ENCODE measurements at regions not wholly inside any gene's neighbourhood (a gene's known extent, or its start where the extent isn't known, plus 50 kb on each side); places are given as distances from the start of the nearest gene placed in this dataset.
A peak's percentile ranks its signal among the peaks of the same experiment; 100 is the strongest.

DNA sequence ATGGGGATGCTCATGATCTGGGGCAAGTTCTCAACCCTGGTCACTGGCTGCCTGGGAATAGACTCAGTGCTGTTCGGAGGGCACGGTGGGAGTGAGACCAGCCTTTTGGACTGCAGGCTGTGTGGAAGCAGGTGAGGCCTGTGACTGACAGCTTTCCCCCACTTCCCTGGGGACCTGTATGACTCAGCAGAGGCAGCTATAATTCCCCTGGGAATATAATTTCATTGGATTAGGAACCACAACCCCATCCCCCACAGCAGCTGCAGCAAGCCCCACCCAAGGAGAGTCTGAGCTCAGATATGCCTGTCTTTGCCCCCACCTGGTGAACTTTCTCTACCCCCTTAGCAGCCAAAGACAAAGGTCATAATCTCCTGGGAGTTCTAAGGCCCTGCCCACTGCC, 408.6 kb downstream of the PPP3CA start:
- H3K4me3 ChIP-seq (ENCODE audit: insufficient read depth, low read length), result no peak overlapping the region
- H3K9me3 ChIP-seq (ENCODE audit: low read depth, low read length), result no peaks in the 10 kb centered on the region
- no peaks in the 10 kb centered on the region for H3K79me2 ChIP-seq (ENCODE audit: insufficient read depth, low read length)
- no peak overlapping the region for H2AFZ ChIP-seq (ENCODE audit: low read length)
- no peaks in the 10 kb centered on the region for H4K20me1 ChIP-seq (ENCODE audit: insufficient read depth, low read length)
- H3K27me3 ChIP-seq (ENCODE audit: insufficient read depth, low read length), result no peaks in the 10 kb centered on the region
- DNase-seq (ENCODE audit: insufficient read length, low spot score, missing footprints), result no peak
- no peak overlapping the region for H3K27ac ChIP-seq (ENCODE audit: low read depth, low read length)
- TF ChIP-seq, protein P1, sequence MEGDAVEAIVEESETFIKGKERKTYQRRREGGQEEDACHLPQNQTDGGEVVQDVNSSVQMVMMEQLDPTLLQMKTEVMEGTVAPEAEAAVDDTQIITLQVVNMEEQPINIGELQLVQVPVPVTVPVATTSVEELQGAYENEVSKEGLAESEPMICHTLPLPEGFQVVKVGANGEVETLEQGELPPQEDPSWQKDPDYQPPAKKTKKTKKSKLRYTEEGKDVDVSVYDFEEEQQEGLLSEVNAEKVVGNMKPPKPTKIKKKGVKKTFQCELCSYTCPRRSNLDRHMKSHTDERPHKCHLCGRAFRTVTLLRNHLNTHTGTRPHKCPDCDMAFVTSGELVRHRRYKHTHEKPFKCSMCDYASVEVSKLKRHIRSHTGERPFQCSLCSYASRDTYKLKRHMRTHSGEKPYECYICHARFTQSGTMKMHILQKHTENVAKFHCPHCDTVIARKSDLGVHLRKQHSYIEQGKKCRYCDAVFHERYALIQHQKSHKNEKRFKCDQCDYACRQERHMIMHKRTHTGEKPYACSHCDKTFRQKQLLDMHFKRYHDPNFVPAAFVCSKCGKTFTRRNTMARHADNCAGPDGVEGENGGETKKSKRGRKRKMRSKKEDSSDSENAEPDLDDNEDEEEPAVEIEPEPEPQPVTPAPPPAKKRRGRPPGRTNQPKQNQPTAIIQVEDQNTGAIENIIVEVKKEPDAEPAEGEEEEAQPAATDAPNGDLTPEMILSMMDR (IDR thresholded peaks at IDR 0.05; ENCODE audit: extremely low read depth, low read depth, low read length), result no peak
- H3K4me1 ChIP-seq (ENCODE audit: insufficient read depth, low read length), result no peaks in the 10 kb centered on the region
- H3K4me2 ChIP-seq (ENCODE audit: insufficient read depth, low read length), result no peak overlapping the region
- H3K36me3 ChIP-seq (ENCODE audit: insufficient read depth, low read length), result no peaks in the 10 kb centered on the region

DNA sequence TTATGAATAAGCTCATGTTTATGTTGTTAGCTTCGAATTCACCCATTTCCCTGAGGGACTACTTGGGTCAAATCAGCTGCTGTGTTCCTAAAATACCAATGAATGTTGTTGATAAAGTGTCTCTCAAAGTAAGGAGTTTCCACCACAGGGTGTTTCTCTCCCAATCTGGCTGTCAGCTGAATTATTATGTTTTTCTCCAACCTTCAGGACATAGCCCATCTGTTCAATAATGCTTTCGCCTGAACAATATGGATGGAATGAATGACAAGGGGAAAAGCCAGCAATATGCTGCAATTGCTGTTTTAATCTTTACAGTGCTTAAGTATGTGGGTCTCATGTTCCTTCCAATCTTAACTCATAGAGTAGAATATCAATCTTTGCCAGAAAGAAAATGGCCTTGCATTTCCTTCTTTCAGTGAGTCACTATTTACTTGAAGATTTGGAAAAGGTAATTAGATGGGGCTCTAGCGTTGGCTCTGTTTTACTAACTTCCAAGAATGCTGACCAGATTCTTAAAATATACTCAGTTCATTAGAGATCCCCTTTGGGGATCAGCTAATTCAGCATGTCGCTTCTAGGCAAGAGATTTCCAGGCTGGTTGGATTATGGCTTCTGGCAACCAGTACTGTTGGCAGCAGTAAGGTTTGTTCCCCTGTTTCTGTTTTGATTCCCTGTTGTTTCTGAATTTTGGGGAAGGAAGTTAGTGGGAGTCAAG, 410.5 kb downstream of the PPP3CA start:
- TF ChIP-seq, protein P1 (IDR thresholded peaks at IDR 0.05; ENCODE audit: extremely low read depth, low read depth, low read length), result no peak
- Histone ChIP-seq H3K4me1 (ENCODE audit: insufficient read depth, low read length) (peaks cover 4% of the 10 kb centered on the region), H3K79me2 (ENCODE audit: insufficient read depth, low read length) (no peaks in the 10 kb centered on the region), H3K4me3 (ENCODE audit: insufficient read depth, low read length) (no peak overlapping the region), H3K4me2 (ENCODE audit: insufficient read depth, low read length) (no peak overlapping the region), H3K27ac (ENCODE audit: low read depth, low read length) (no peak overlapping the region), H3K36me3 (ENCODE audit: insufficient read depth, low read length) (no peaks in the 10 kb centered on the region), H2AFZ (ENCODE audit: low read length) (no peak overlapping the region), H3K9me3 (ENCODE audit: low read depth, low read length) (no peaks in the 10 kb centered on the region), H3K27me3 (ENCODE audit: insufficient read depth, low read length) (no peaks in the 10 kb centered on the region), H4K20me1 (ENCODE audit: insufficient read depth, low read length) (no peaks in the 10 kb centered on the region)
- no peak for DNase-seq (ENCODE audit: insufficient read length, low spot score, missing footprints)

DNA sequence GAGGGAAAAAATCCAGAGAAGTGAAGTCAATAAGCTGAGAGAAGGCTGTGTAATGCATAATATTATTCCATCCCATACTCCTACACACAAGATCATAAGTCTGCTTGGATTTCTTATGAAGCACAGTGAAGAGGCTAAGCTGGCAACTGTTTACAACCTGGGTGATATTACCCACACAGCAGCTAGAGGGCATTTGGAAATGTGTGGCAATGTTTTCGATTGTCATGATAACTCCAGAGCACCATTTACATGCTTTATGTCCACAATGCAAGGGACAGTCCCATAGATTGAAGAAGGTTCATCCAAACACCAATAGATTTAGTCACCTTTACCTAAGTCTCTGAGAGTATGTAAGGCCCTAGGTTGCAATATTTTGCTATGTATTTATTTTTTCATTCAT, 412.2 kb downstream of the PPP3CA start:
- no peaks in the 10 kb centered on the region for H3K9me3 ChIP-seq (ENCODE audit: low read depth, low read length)
- H3K36me3 ChIP-seq (ENCODE audit: insufficient read depth, low read length), result no peaks in the 10 kb centered on the region
- H3K27ac ChIP-seq (ENCODE audit: low read depth, low read length), result no peak overlapping the region
- no peak overlapping the region for H3K4me2 ChIP-seq (ENCODE audit: insufficient read depth, low read length)
- H3K4me3 ChIP-seq (ENCODE audit: insufficient read depth, low read length), result no peak overlapping the region
- TF ChIP-seq, protein P1 (IDR thresholded peaks at IDR 0.05; ENCODE audit: extremely low read depth, low read depth, low read length), result peak; percentile 47
- no peaks in the 10 kb centered on the region for H3K27me3 ChIP-seq (ENCODE audit: insufficient read depth, low read length)
- no peaks in the 10 kb centered on the region for H4K20me1 ChIP-seq (ENCODE audit: insufficient read depth, low read length)
- no peak overlapping the region for H2AFZ ChIP-seq (ENCODE audit: low read length)
- DNase-seq (ENCODE audit: insufficient read length, low spot score, missing footprints), result no peak
- no peaks in the 10 kb centered on the region for H3K79me2 ChIP-seq (ENCODE audit: insufficient read depth, low read length)
- peaks cover 4% of the 10 kb centered on the region for H3K4me1 ChIP-seq (ENCODE audit: insufficient read depth, low read length)

GRCh38 chr4:100933628-100934027, 413.7 kb downstream of the PPP3CA start:
- Histone ChIP-seq H3K4me1 (ENCODE audit: insufficient read depth, low read length) (peaks cover 4% of the 10 kb centered on the region), H2AFZ (ENCODE audit: low read length) (peak overlapping the region; percentile 77), H3K27me3 (ENCODE audit: insufficient read depth, low read length) (no peaks in the 10 kb centered on the region), H3K36me3 (ENCODE audit: insufficient read depth, low read length) (no peaks in the 10 kb centered on the region), H4K20me1 (ENCODE audit: insufficient read depth, low read length) (no peaks in the 10 kb centered on the region), H3K79me2 (ENCODE audit: insufficient read depth, low read length) (no peaks in the 10 kb centered on the region), H3K4me3 (ENCODE audit: insufficient read depth, low read length) (peak overlapping the region; percentile 49), H3K9me3 (ENCODE audit: low read depth, low read length) (no peaks in the 10 kb centered on the region), H3K4me2 (ENCODE audit: insufficient read depth, low read length) (peak overlapping the region; percentile 67), H3K27ac (ENCODE audit: low read depth, low read length) (no peak overlapping the region)
- no peak for DNase-seq (ENCODE audit: insufficient read length, low spot score, missing footprints)
- TF ChIP-seq, protein P1 (IDR thresholded peaks at IDR 0.05; ENCODE audit: extremely low read depth, low read depth, low read length), result no peak

Data from osteoblast (primary cell).